ENCODE measurements at regions not wholly inside any gene's neighbourhood (a gene's known extent, or its start where the extent isn't known, plus 50 kb on each side); places are given as distances from the start of the nearest gene placed in this dataset.

- no peak for TF ChIP-seq CTCF (IDR thresholded peaks at IDR 0.05; ENCODE audit: unreplicated experiment)
- Mint-ChIP-seq H3K36me3 (no peaks in the 10 kb centered on the region), H3K27ac (no peak overlapping the region), H3K9me3 (peaks cover 12% of the 10 kb centered on the region), H3K4me3 (no peak overlapping the region), H3K4me1 (peaks cover 20% of the 10 kb centered on the region), H3K27me3 (ENCODE audit: low read depth) (no peaks in the 10 kb centered on the region)
- no peak for DNase-seq (ENCODE audit: low spot score in 2 of 2, unreplicated experiment in 2 of 2)
Measured at GRCh38 chr18:4908328-4908727, 288.7 kb downstream of the AKAIN1 start.

- no peak overlapping the region for H3K27ac Mint-ChIP-seq
- no peak overlapping the region for H3K4me3 Mint-ChIP-seq
Measured at GRCh38 chr18:4906856-4907255, 290.2 kb downstream of the AKAIN1 start.

GRCh38 chr18:4888251-4889040 is 308.6 kb downstream of the AKAIN1 start:
- Mint-ChIP-seq H3K27me3 (ENCODE audit: low read depth) (no peaks in the 10 kb centered on the region), H3K4me1 (peaks cover 14% of the 10 kb centered on the region), H3K27ac (peak overlapping the region; percentile 4), H3K36me3 (no peaks in the 10 kb centered on the region), H3K9me3 (peaks cover 17% of the 10 kb centered on the region), H3K4me3 (no peak overlapping the region)
- DNase-seq (ENCODE audit: low spot score in 2 of 2, unreplicated experiment in 2 of 2): no peak
- TF ChIP-seq CTCF (IDR thresholded peaks at IDR 0.05; ENCODE audit: unreplicated experiment): no peak

More at GRCh38 chr18:4906856-4907255, 290.2 kb downstream of the AKAIN1 start:
- DNase-seq (ENCODE audit: low spot score in 2 of 2, unreplicated experiment in 2 of 2): no peak
- no peak for TF ChIP-seq CTCF (IDR thresholded peaks at IDR 0.05; ENCODE audit: unreplicated experiment)
- Mint-ChIP-seq H3K27me3 (ENCODE audit: low read depth) (no peaks in the 10 kb centered on the region), H3K4me1 (peaks cover 20% of the 10 kb centered on the region), H3K9me3 (peaks cover 6% of the 10 kb centered on the region), H3K36me3 (no peaks in the 10 kb centered on the region)

GRCh38 chr18:4878480-4878879 is 318.6 kb downstream of the AKAIN1 start:
- H3K4me1 Mint-ChIP-seq: no peaks in the 10 kb centered on the region
- no peaks in the 10 kb centered on the region for H3K27me3 Mint-ChIP-seq (ENCODE audit: low read depth)
- no peak for TF ChIP-seq CTCF (IDR thresholded peaks at IDR 0.05; ENCODE audit: unreplicated experiment)
- H3K36me3 Mint-ChIP-seq: no peaks in the 10 kb centered on the region
- H3K27ac Mint-ChIP-seq: no peak overlapping the region
- no peak overlapping the region for H3K4me3 Mint-ChIP-seq
- no peak for DNase-seq (ENCODE audit: low spot score in 2 of 2, unreplicated experiment in 2 of 2)
- peaks cover 23% of the 10 kb centered on the region for H3K9me3 Mint-ChIP-seq

- Mint-ChIP-seq H3K4me3 (no peak overlapping the region), H3K9me3 (peaks cover 50% of the 10 kb centered on the region), H3K4me1 (no peaks in the 10 kb centered on the region), H3K27ac (no peak overlapping the region), H3K36me3 (no peaks in the 10 kb centered on the region), H3K27me3 (ENCODE audit: low read depth) (no peaks in the 10 kb centered on the region)
- TF ChIP-seq CTCF (IDR thresholded peaks at IDR 0.05; ENCODE audit: unreplicated experiment): no peak
- DNase-seq (ENCODE audit: low spot score in 2 of 2, unreplicated experiment in 2 of 2): no peak
Measured at GRCh38 chr18:4871197-4871596, 325.9 kb downstream of the AKAIN1 start.
